ENCODE measurements at regions not wholly inside any gene's neighbourhood (a gene's known extent, or its start where the extent isn't known, plus 50 kb on each side); places are given as distances from the start of the nearest gene placed in this dataset.
"Not testable (repeated sequence)": the region's sequence is repeated elsewhere in the genome, so short reads cannot be mapped to it uniquely, and the experiment has no call there.

DNA sequence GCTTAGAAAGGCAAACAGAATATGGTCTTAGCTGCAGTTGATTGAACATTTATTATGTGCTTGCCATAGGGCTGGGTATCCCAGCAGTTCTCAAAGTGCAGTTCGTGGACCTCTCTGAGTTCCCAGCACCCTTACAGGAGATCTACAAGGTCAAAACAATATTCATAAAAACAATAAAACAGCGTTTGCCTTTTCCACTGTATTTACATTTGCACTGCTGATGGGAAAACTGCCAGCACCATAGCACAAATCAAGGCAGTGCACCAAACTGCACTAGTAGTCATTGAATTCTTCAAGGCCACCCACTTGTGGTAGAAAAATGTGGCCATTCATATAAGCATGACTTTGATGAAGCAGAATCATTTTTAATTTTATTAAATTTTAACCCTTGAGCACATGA lies 128.1 kb downstream of the CCDC34 start:
- H3K36me3 Mint-ChIP-seq (ENCODE audit: low read depth): no peaks in the 10 kb centered on the region
- ChIA-PET CTCF (no interaction called here), POLR2A (no interaction called here)
- no peaks in the 10 kb centered on the region for H3K9me3 Mint-ChIP-seq
- no peak overlapping the region for H3K4me3 Mint-ChIP-seq
- H3K27me3 Mint-ChIP-seq: peaks cover 5% of the 10 kb centered on the region
- H3K27ac Mint-ChIP-seq: no peak overlapping the region
- H3K4me1 Mint-ChIP-seq: no peaks in the 10 kb centered on the region
- no peak for DNase-seq

DNA sequence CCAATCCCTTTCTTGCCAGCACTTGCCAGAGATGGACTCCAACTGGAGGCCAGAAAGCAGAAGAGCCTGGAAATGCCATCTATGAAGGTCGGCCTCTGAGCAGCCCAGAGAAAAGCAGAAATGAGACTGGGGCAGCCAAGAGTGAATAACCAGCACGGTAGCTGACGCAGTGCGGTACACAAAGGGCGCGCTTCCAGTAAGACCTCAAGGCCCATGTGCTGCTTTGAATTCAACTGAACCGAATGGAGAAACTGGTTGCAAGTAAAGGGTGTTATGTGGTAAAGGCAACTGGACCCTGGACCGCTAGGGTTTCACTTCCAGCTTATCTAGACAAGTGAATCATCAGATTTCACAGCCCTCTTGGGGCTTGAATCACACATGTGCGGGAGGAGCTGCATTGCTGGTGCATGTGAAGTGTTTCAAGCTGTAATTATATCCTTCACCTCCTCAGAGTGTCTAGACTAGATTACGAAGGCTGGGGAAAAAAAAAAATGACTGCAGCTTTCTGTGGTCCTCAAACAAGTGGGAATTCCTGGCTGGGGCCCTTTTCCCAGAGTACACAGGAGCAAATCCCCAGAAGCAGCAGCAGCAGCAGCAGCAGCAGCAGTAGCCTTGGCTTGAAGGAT lies 128.9 kb downstream of the CCDC34 start:
- Mint-ChIP-seq H3K9me3 (no peaks in the 10 kb centered on the region), H3K4me3 (no peak overlapping the region), H3K27ac (no peak overlapping the region), H3K27me3 (peaks cover 2% of the 10 kb centered on the region), H3K36me3 (ENCODE audit: low read depth) (no peaks in the 10 kb centered on the region), H3K4me1 (no peaks in the 10 kb centered on the region)
- CTCF ChIA-PET: interaction anchor here (0.8 kb wide), 1 partner anchor 9 kb away, joined by 3 read pairs; no protein-coding TSS in a partner anchor
- DNase-seq: no peak
- POLR2A ChIA-PET: no interaction called here

DNA sequence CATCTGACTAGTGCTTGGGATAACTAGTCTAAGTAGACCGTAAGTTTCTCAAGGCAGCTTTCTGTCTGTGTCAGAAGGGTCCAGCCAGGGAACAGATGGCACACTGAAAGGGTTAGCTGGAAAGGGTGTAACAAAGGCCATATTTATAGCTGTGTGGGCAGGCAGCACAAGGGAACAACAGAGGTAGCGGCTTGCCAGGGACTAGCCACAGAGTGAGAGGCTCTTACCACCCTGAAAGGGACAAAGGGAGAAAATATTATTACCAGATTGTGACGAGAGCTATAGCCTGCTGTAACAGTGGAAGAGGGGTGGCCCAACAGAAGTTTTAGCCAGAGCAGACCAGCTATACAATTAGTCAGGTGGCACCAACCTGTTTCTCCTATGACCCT lies 129.4 kb downstream of the CCDC34 start:
- H3K27ac Mint-ChIP-seq: no peak overlapping the region
- POLR2A ChIA-PET: no interaction called here
- no peak for DNase-seq
- H3K9me3 Mint-ChIP-seq: no peaks in the 10 kb centered on the region
- no peaks in the 10 kb centered on the region for H3K4me1 Mint-ChIP-seq
- peaks cover 1% of the 10 kb centered on the region for H3K27me3 Mint-ChIP-seq
- CTCF ChIA-PET: interaction anchor here (0.8 kb wide), 1 partner anchor 10 kb away, joined by 3 read pairs; no protein-coding TSS in a partner anchor
- H3K4me3 Mint-ChIP-seq: no peak overlapping the region
- H3K36me3 Mint-ChIP-seq (ENCODE audit: low read depth): no peaks in the 10 kb centered on the region

DNA sequence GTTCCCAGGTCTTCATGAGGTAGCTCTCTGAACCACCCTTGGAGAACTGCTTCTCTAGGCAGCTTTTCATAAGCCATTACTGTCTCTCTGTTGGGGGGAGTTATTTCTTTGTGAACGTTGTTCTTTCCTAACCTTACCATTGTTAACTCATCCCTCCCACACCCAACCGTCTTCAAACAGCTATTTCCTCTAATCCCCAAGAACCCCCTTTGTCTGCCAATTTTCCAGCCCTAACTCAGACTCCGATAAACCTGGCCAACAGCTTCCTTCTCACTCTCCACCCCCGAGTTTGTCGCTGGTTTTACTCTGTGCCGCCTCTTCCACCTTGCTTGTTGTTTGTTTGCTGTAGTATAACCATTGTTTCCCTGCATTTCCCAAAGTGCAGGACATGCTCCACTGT lies 131.5 kb downstream of the CCDC34 start:
- POLR2A ChIA-PET: no interaction called here
- CTCF ChIA-PET: interaction anchor here (1.2 kb wide), 1 partner anchor 16 kb away, joined by 4 read pairs; no protein-coding TSS in a partner anchor
- Mint-ChIP-seq H3K36me3 (ENCODE audit: low read depth) (no peaks in the 10 kb centered on the region), H3K9me3 (no peaks in the 10 kb centered on the region), H3K27ac (no peak overlapping the region), H3K4me1 (no peaks in the 10 kb centered on the region), H3K4me3 (no peak overlapping the region), H3K27me3 (peaks cover 2% of the 10 kb centered on the region)
- no peak for DNase-seq

DNA sequence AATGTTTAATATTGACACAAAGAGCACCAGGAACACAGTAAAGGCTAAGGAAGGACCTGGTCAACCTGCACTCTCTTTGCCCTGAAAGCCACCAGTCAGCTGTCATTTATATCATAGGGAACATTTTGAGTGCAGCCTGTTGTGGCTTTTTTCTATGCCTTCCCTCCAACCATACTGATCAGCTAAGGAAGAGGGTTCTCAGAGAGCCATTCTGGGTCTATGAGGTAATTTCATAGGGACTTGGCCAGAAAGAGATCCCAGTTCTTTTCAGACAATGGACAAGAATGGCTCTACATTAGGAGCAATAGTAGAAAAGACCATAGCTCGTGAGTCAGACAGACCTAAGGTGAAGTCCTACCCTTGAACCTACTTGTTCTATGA lies 132.8 kb downstream of the CCDC34 start:
- no peak for DNase-seq
- Mint-ChIP-seq H3K4me1 (no peaks in the 10 kb centered on the region), H3K9me3 (peaks cover 3% of the 10 kb centered on the region), H3K36me3 (ENCODE audit: low read depth) (no peaks in the 10 kb centered on the region), H3K4me3 (no peak overlapping the region), H3K27ac (no peak overlapping the region), H3K27me3 (peaks cover 2% of the 10 kb centered on the region)
- ChIA-PET POLR2A (no interaction called here), CTCF (no interaction called here)

DNA sequence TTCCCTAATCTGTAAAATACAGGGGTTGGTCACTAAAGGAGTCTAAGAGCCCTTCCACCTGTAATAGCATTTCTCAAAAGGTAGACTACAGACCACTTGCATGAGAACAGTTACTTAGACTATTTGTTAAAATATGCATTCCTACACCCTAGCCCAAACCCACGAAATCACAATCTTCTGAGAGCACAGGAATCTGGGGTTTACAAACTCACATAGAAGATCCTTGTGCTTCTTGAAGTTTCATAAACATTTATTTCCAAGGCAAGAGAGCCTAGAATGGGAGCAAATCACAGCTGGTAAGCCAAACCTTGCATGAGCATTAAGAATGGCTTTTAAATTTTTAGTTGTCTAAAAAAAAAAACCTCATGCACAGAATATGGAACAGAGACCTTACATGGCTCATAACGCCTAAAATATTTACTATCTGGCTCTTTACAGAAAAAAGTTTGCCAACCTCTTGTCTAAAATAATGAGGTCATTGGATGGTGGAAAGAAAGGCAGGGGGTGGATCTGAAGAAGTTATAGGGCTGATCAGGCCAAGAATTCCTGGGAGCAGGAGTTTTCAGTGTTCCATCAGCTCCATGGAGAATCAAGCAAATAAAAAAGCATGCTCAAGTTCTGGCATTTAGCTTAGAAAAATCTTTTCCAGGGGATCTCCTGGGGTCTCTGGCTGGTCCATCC lies 133.4 kb downstream of the CCDC34 start:
- Mint-ChIP-seq H3K36me3 (ENCODE audit: low read depth) (no peaks in the 10 kb centered on the region), H3K27ac (no peak overlapping the region), H3K27me3 (peaks cover 2% of the 10 kb centered on the region), H3K9me3 (peaks cover 3% of the 10 kb centered on the region), H3K4me1 (no peaks in the 10 kb centered on the region), H3K4me3 (no peak overlapping the region)
- DNase-seq: no peak
- CTCF ChIA-PET: no interaction called here
- POLR2A ChIA-PET: no interaction called here

DNA sequence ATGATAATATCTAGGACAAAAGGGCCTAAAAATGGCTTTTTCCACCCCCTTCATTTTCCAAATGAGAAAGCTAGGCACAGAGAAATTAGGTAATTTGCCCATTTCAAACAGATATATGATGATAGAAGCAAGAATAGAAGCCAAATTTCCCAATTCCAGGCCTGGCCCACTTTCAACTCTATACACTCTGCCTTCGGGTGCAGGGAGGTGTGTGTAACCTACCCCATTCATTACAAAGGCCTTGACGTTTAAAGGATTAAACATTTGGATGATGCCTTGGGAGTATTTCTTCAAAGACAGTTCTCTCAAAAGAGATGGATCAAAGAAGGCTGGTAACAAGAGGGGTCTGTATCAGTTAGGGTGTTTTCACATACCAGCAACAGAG lies 134.1 kb downstream of the CCDC34 start:
- no peak for DNase-seq
- Mint-ChIP-seq H3K4me3 (no peak overlapping the region), H3K27ac (no peak overlapping the region), H3K36me3 (ENCODE audit: low read depth) (no peaks in the 10 kb centered on the region), H3K27me3 (peaks cover 2% of the 10 kb centered on the region), H3K9me3 (peaks cover 3% of the 10 kb centered on the region), H3K4me1 (no peaks in the 10 kb centered on the region)
- ChIA-PET CTCF (no interaction called here), POLR2A (no interaction called here)

DNA sequence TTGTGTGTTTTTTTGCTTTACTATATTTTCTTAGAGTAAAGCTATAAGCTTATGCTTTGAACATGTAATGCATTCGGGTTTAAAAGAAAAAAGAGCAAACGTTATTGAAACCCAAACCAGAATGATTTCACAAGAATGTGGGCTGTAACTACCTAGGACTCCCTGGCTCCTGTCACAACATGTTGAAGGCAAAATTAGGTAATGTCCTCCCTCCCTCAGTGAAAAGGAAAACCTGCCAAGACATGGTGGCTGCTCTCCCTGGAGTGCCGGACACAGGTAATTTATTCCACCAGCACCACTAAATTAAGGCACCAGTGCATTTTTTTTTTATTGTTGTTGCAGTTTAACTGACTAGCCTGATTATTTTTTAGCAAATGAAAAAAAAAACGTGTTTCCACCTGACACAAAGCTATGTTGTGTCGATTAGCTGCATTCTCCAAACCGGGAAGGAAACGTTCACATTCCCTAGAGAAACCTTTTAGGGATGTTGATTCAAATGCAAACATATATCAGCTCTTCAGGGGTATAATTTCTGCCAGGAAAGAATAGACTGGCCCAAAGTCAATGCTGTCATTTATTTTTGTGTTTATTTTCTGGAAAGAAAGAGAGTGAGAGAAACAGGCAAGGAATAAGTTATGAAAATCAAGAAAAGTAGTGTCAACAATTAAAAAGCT lies 134.6 kb downstream of the CCDC34 start:
- no peak for DNase-seq
- Mint-ChIP-seq H3K9me3 (peaks cover 3% of the 10 kb centered on the region), H3K4me1 (no peaks in the 10 kb centered on the region), H3K27ac (no peak overlapping the region), H3K27me3 (peaks cover 2% of the 10 kb centered on the region), H3K4me3 (no peak overlapping the region), H3K36me3 (ENCODE audit: low read depth) (no peaks in the 10 kb centered on the region)
- POLR2A ChIA-PET: no interaction called here
- CTCF ChIA-PET: no interaction called here

DNA sequence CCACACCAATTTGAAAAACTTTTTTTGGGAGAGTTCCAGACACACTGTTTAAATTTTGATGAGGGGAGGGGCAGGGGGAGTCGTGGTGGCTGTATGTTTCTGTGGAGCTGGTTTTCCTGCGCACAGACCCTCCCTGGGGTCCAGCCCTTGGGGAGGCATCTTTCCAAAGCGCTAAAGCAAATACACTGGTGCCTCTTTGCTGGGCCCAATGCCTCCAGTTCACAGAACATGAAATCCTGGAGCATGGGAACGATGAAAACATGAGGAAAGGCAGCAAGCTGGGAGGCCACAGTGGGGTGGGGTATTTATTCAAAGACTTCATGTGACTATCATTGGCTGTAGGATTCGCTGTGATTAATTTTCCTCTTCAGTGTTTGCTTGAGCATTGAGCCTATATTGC lies 135.3 kb downstream of the CCDC34 start:
- H3K4me3 Mint-ChIP-seq: no peak overlapping the region
- no peaks in the 10 kb centered on the region for H3K36me3 Mint-ChIP-seq (ENCODE audit: low read depth)
- H3K9me3 Mint-ChIP-seq: peaks cover 3% of the 10 kb centered on the region
- ChIA-PET POLR2A (no interaction called here), CTCF (no interaction called here)
- no peak overlapping the region for H3K27ac Mint-ChIP-seq
- DNase-seq: no peak
- H3K27me3 Mint-ChIP-seq: peaks cover 2% of the 10 kb centered on the region
- no peaks in the 10 kb centered on the region for H3K4me1 Mint-ChIP-seq

DNA sequence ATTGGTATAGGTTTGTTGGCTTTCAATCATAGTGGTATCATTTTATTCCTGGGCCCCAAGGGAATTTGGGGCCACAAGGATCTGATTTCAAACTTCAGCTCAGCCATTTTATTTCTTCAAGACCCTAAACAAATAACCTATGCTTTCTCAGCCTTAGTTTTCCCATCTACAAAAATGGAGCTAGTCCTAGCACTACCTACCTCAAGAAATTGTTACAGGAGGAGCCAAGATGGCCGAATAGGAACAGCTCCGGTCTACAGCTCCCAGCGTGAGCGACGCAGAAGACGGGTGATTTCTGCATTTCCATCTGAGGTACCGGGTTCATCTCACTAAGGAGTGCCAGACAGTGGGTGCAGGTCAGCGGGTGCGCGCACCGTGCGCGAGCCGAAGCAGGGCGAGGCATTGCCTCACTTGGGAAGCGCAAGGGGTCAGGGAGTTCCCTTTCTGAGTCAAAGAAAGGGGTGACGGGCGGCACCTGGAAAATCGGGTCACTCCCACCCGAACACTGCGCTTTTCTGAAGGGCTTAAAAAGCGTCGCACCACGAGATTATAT lies 143.5 kb downstream of the CCDC34 start:
- POLR2A ChIA-PET; H3K36me3 Mint-ChIP-seq (ENCODE audit: low read depth); H3K9me3 Mint-ChIP-seq; DNase-seq; H3K4me3 Mint-ChIP-seq; H3K27me3 Mint-ChIP-seq; CTCF ChIA-PET; H3K4me1 Mint-ChIP-seq; H3K27ac Mint-ChIP-seq: not testable (repeated sequence)

DNA sequence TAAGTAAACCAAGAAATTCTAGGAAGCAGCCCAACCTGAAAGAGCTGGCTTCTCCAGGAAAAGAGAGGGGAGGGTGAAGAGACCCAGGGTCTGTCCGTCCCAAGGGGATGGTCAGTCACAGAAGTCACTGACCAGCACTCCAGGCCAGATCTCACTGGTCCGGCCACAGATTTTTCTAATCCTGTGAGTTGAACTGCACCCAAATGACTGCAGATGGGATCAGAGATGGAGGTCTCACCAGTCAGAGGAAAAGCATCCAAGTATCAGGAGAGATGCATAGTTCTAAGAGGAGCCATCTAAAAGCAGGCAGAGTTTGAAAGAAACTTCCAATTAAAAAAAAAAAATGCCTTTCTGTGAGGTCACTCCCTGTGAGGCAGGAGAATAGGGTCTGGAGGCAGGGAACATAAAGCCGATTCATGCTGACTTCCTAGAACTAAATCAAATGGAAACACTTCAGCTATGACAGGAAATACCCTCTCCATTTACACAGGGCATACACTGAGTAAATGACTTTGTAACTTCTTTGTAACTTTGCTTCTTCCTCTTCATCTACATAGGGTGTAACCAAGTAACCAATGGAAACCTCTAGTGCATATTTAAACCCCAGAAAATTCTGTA lies 144.5 kb downstream of the CCDC34 start:
- H3K4me3 Mint-ChIP-seq: no peak overlapping the region
- H3K4me1 Mint-ChIP-seq: no peaks in the 10 kb centered on the region
- POLR2A ChIA-PET: no interaction called here
- no peaks in the 10 kb centered on the region for H3K36me3 Mint-ChIP-seq (ENCODE audit: low read depth)
- CTCF ChIA-PET: no interaction called here
- H3K27me3 Mint-ChIP-seq: no peaks in the 10 kb centered on the region
- H3K9me3 Mint-ChIP-seq: no peaks in the 10 kb centered on the region
- no peak overlapping the region for H3K27ac Mint-ChIP-seq
- no peak for DNase-seq

DNA sequence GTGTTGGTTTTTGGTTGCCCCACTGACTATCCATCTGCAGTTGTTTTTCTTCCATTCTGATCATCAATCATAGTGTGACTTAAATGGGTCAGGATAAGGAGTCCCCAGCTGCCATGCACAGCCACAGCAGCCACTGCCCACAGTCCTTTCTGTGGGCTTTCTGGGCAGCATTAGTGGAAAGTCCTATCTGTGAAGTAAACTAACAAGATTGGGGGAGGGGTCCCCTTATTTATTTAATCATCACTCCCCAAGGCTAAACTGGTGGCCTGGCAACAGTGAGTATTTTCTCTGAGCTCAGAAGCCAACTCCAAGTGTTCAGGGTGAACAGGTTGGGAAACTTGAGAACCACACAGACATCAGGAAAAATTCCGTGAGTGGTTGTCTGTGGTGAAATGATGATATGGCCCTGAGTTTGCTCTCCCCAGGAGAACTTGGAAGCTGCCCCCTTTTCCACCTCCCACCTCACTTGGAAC lies 145.0 kb downstream of the CCDC34 start:
- Mint-ChIP-seq H3K4me1 (no peaks in the 10 kb centered on the region), H3K27me3 (no peaks in the 10 kb centered on the region), H3K4me3 (no peak overlapping the region), H3K9me3 (no peaks in the 10 kb centered on the region), H3K27ac (no peak overlapping the region), H3K36me3 (ENCODE audit: low read depth) (no peaks in the 10 kb centered on the region)
- no peak for DNase-seq
- ChIA-PET POLR2A (no interaction called here), CTCF (no interaction called here)

DNA sequence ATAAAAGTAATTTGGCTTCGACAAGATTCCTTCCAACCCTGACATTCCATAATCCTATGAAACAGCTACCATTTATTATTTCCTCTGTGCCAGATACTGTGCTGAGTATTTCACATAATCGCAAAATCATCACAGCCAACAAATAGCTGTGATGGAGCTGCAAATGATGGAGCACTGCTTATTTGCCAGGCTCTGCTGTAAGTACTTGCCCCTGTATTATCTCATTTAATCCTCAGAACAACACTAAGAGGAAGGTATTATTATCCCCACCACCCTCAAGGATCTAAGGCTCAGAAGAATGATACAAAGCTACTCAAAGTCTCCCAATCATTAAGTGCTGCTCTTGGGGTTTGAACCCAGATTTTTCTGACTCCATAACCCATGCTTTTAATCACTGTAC lies 145.5 kb downstream of the CCDC34 start:
- Mint-ChIP-seq H3K9me3 (no peaks in the 10 kb centered on the region), H3K36me3 (ENCODE audit: low read depth) (no peaks in the 10 kb centered on the region), H3K27ac (no peak overlapping the region), H3K4me3 (no peak overlapping the region), H3K4me1 (no peaks in the 10 kb centered on the region), H3K27me3 (no peaks in the 10 kb centered on the region)
- ChIA-PET POLR2A (no interaction called here), CTCF (no interaction called here)
- DNase-seq: no peak
